Right lobe of liver (tissue), 4 donors: ENCODE measurements at regions not wholly inside any gene's neighbourhood (a gene's known extent, or its start where the extent isn't known, plus 50 kb on each side); places are given as distances from the start of the nearest gene placed in this dataset.

Source experiments
- POLR2A ChIP-seq: fragments of 450-650 bp; IDR thresholded peaks from one replicate; pipeline ENCODE4 v1.6.1; 2017; ENCODE audit warnings: antibody characterized with exemption, mild to moderate bottlenecking
- TF ChIP-seq, protein P1 (sequence below), 4 donors: fragments of 200-600 bp in 3 of 4; fragments of 450-650 bp in 1 of 4; IDR thresholded peaks; one replicate each; pipeline versions ENCODE4 v1.5.1 to v1.8.0; 2016 to 2022; ENCODE audit warnings: antibody characterized with exemption in 4 of 4, mild to moderate bottlenecking in 2 of 4
- donor health status: DM: no; HTN: no; CAD: no.
- donor health status: DM: no; HTN: no; CAD: no.
- donor health status: DM: no; HTN: yes; CAD: no.

DNA sequence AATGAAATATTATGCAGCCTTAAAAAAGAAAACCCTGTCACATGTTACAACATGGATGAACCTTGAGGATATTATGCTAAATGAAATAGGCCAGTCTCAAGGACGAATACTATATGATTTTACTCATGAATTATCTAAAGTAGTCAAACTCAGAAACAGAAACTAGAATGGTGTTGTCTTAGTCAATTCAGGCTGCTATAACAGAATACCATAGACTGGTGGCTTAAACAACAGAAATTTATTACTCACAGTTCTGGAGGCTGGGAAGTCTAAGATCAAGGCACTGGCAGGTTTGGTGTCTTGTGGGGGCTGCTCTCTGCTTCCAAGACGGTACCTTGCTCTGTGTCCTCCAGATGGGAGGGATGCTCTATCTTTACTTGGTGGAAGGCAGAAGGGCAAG lies 113.8 kb upstream of the DNAH14 start:
- TF ChIP-seq POLR2A: no peak
- TF ChIP-seq, protein P1, sequence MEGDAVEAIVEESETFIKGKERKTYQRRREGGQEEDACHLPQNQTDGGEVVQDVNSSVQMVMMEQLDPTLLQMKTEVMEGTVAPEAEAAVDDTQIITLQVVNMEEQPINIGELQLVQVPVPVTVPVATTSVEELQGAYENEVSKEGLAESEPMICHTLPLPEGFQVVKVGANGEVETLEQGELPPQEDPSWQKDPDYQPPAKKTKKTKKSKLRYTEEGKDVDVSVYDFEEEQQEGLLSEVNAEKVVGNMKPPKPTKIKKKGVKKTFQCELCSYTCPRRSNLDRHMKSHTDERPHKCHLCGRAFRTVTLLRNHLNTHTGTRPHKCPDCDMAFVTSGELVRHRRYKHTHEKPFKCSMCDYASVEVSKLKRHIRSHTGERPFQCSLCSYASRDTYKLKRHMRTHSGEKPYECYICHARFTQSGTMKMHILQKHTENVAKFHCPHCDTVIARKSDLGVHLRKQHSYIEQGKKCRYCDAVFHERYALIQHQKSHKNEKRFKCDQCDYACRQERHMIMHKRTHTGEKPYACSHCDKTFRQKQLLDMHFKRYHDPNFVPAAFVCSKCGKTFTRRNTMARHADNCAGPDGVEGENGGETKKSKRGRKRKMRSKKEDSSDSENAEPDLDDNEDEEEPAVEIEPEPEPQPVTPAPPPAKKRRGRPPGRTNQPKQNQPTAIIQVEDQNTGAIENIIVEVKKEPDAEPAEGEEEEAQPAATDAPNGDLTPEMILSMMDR (IDR thresholded peaks at IDR 0.05): no peak
